H54 (cell line): ENCODE measurements at regions not wholly inside any gene's neighbourhood (a gene's known extent, or its start where the extent isn't known, plus 50 kb on each side); places are given as distances from the start of the nearest gene placed in this dataset.

Experiments
- DNase-seq: peaks from one replicate; pipeline ENCODE4 v3.0.0; 2011; ENCODE audit warnings: low spot score, mixed read lengths; ENCODE audit not compliant: insufficient read length
- FAIRE-seq: peaks from 3 replicates; lab custom pipeline; 2011; peaks lifted over from hg19 to GRCh38; lab: Jason Lieb, UNC
- POLR2A ChIP-seq: IDR thresholded peaks from 2 replicates; pipeline ENCODE4 v1.6.1; 2011; ENCODE audit warnings: low read depth, mild to moderate bottlenecking, low read length

- FAIRE-seq, result no peak
- no peak for DNase-seq
- no peak for TF ChIP-seq POLR2A
Measured at GRCh38 chr12:66733321-66733720, 54.4 kb upstream of the GRIP1 start.

- FAIRE-seq, result no peak
- DNase-seq, result no peak
- no peak for TF ChIP-seq POLR2A
Measured at GRCh38 chr12:66733839-66734238, 55.0 kb upstream of the GRIP1 start.

- no peak for TF ChIP-seq POLR2A
- no peak for DNase-seq
- FAIRE-seq, result no peak
Measured at GRCh38 chr12:66735275-66735674, 56.4 kb upstream of the GRIP1 start.

- FAIRE-seq, result no peak
- no peak for TF ChIP-seq POLR2A
- no peak for DNase-seq
Measured at GRCh38 chr12:66736931-66737330, 58.1 kb upstream of the GRIP1 start.

GRCh38 chr12:66739266-66739665 lies 60.4 kb upstream of the GRIP1 start:
- no peak for TF ChIP-seq POLR2A
- DNase-seq, result no peak
- no peak for FAIRE-seq

GRCh38 chr12:66739940-66740651 lies 61.2 kb upstream of the GRIP1 start:
- DNase-seq (no peak), FAIRE-seq (no peak)
- TF ChIP-seq POLR2A, result no peak

GRCh38 chr12:66740732-66741131 lies 61.9 kb upstream of the GRIP1 start:
- FAIRE-seq (no peak), DNase-seq (no peak)
- no peak for TF ChIP-seq POLR2A

GRCh38 chr12:66741919-66742318 lies 63.0 kb upstream of the GRIP1 start:
- no peak for DNase-seq
- no peak for FAIRE-seq

GRCh38 chr12:66742508-66743367 lies 63.9 kb upstream of the GRIP1 start:
- DNase-seq (no peak), FAIRE-seq (no peak)
- TF ChIP-seq POLR2A, result no peak

More at GRCh38 chr12:66741919-66742318, 63.0 kb upstream of the GRIP1 start:
- TF ChIP-seq POLR2A, result no peak

- TF ChIP-seq POLR2A, result no peak
- DNase-seq (no peak), FAIRE-seq (no peak)
Measured at GRCh38 chr12:66744461-66744860, 65.6 kb upstream of the GRIP1 start.

GRCh38 chr12:66744956-66745383 lies 66.1 kb upstream of the GRIP1 start:
- TF ChIP-seq POLR2A, result no peak
- no peak for FAIRE-seq
- DNase-seq, result no peak

GRCh38 chr12:66746489-66747201 lies 67.8 kb upstream of the GRIP1 start:
- FAIRE-seq, result no peak
- TF ChIP-seq POLR2A, result no peak
- DNase-seq, result no peak

GRCh38 chr12:66751432-66752113 lies 72.7 kb upstream of the GRIP1 start:
- no peak for TF ChIP-seq POLR2A
- DNase-seq (no peak), FAIRE-seq (no peak)
